Kidney (tissue), 13 donors: ENCODE measurements at regions not wholly inside any gene's neighbourhood (a gene's known extent, or its start where the extent isn't known, plus 50 kb on each side); places are given as distances from the start of the nearest gene placed in this dataset.

Source experiments
- DNase-seq, 5 donors: peaks; one replicate each; pipeline ENCODE4 v3.0.0-alpha.2; 2013 to 2020
- FAIRE-seq: peaks from 2 replicates; lab custom pipeline; 2012; peaks lifted over from hg19 to GRCh38; lab: Jason Lieb, UNC
- H3K27ac ChIP-seq, 2 donors: one replicate each; pipeline ENCODE4 v1.7.0; 2013; ENCODE audit warnings: low read depth in 2 of 2, low read length in 2 of 2, inconsistent platforms in 1 of 2
- H3K27me3 ChIP-seq: one replicate; pipeline ENCODE4 v1.7.1; 2013; ENCODE audit warnings: low read length, inconsistent platforms; ENCODE audit not compliant: control insufficient read depth, insufficient read depth
- H3K36me3 ChIP-seq, 3 donors: one replicate each; pipeline versions ENCODE4 v1.7.0 to v1.7.1; 2013; ENCODE audit warnings: low read length in 3 of 3, control low read depth in 1 of 3, inconsistent platforms in 1 of 3; ENCODE audit not compliant: insufficient read depth in 3 of 3, control insufficient read depth in 2 of 3
- H3K4me1 ChIP-seq, 3 donors: one replicate each; pipeline versions ENCODE4 v1.7.0 to v1.7.1; 2013; ENCODE audit warnings: low read length in 3 of 3, inconsistent platforms in 1 of 3, low read depth in 1 of 3; ENCODE audit not compliant: control insufficient read depth in 2 of 3, insufficient read depth in 2 of 3
- H3K4me3 ChIP-seq, 3 donors: one replicate each; pipeline versions ENCODE4 v1.7.0 to v1.8.1; 2013; ENCODE audit warnings: low read length in 3 of 3, control low read depth in 1 of 3, inconsistent platforms in 1 of 3
- H3K9ac ChIP-seq, 3 donors: one replicate each; pipeline versions ENCODE4 v1.7.0 to v1.7.1; 2013; ENCODE audit warnings: low read length in 3 of 3, control low read depth in 1 of 3, inconsistent platforms in 1 of 3
- H3K9me3 ChIP-seq, 3 donors: one replicate each; pipeline versions ENCODE4 v1.7.0 to v1.7.1; 2013; ENCODE audit warnings: low read length in 3 of 3, control low read depth in 1 of 3, inconsistent platforms in 1 of 3; ENCODE audit not compliant: control insufficient read depth in 2 of 3, insufficient read depth in 1 of 3
- CTCF ChIP-seq: IDR thresholded peaks from 3 replicates; pipeline ENCODE4 v1.5.1; 2012; ENCODE audit warnings: mild to moderate bottlenecking, moderate library complexity, borderline replicate concordance; ENCODE audit not compliant: insufficient read depth; ENCODE audit errors: extremely low read depth
- intact Hi-C: fragments of 100-400 bp; cut with DNase I; formaldehyde crosslinking; loops from one replicate; pipeline ENCODE4 v1.11.1; 2022
- donor health status: control.
- donor health status: control.
- donor health status: control.
- donor health status: control.
- donor health status: control.
- donor health status: DM: yes; HTN: yes; CAD: no.
- donor health status: Normal renal cell carcinoma (clear cell type).

DNA sequence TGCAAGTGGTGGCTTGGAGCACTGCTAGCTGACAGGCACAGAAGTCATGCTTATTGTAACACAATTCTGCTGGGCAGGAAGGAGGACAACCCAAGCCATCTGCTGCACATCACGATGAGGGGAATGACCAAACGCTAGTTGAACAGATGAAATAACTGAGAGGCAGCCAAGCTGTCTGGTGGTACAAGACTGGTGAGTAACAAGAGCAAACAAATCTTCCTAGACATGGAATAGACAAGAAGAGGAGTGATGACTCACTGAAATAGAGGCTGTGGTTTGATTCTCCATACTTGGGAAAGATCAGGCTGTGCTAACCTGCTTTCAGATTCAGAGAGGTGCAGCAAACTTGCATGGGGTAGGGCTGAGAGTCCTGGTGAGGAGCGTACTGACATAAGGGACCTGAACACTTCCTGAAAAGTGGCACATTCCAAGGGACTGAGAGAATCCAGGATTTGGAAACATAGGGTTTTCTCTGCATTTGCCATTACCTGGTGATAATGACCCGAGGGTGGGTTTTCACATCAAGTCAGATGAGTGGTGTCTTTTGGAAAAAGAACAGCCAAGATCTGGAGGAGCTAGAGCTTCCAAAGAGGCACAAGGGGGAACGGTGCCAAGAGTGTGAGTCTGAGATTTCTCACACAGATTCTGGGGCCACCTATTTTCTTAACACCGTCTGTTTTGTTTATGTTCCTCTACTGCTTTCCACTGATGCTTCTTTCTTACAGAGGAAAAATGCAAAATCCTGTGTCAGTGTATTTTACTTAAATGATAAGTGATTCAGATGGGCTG lies 60.0 kb downstream of the PRL start:
- TF ChIP-seq CTCF, result no peak
- intact Hi-C loops, result no loop called here
- Histone ChIP-seq H3K9me3 (no peaks in the 10 kb centered on the region), H3K4me1 (no peaks in the 10 kb centered on the region), H3K4me3 (no peak overlapping the region), H3K9ac (no peak overlapping the region), H3K27me3 (no peaks in the 10 kb centered on the region), H3K36me3 (no peaks in the 10 kb centered on the region), H3K27ac (no peak overlapping the region)
- FAIRE-seq (no peak), DNase-seq (no peak)
